H1 (cell line): ENCODE measurements at regions not wholly inside any gene's neighbourhood (a gene's known extent, or its start where the extent isn't known, plus 50 kb on each side); places are given as distances from the start of the nearest gene placed in this dataset.

Source experiments
- CTCF ChIA-PET: fragments of 300-600 bp; sonication (Branson Sonifier 250); formaldehyde crosslinking; loops from one replicate; lab custom pipeline; 2021; ENCODE audit not compliant: partially characterized antibody; lab: Charles Lee
- POLR2A ChIA-PET: fragments of 300-600 bp; sonication (Branson Sonifier 250); formaldehyde crosslinking; loops from one replicate; lab custom pipeline; 2021; ENCODE audit warnings: inconsistent platforms; ENCODE audit not compliant: partially characterized antibody; lab: Charles Lee
- DNase-seq, 2 experiments: peaks; one replicate each; pipeline versions ENCODE4 v3.0.0 to v3.0.0-alpha.2; 2010 to 2022; ENCODE audit warnings: low spot score in 2 of 2, low read depth in 1 of 2, mixed read lengths in 1 of 2
- FAIRE-seq: peaks from 2 replicates; lab custom pipeline; 2011; peaks lifted over from hg19 to GRCh38; lab: Jason Lieb, UNC
- H2AFZ ChIP-seq: 2 replicates; pipeline ENCODE4 v1.8.1; 2012; ENCODE audit warnings: low read length, inconsistent platforms
- H2AK5ac ChIP-seq: 2 replicates; pipeline ENCODE4 v1.6.1; 2013; ENCODE audit warnings: low read depth, low read length
- H2BK120ac ChIP-seq: replicated peaks from 2 replicates; pipeline ENCODE3; 2013; ENCODE audit warnings: low read depth, low read length, inconsistent platforms
- H2BK12ac ChIP-seq: 2 replicates; pipeline ENCODE4 v1.6.1; 2013; ENCODE audit warnings: low read depth, low read length
- H2BK15ac ChIP-seq: 2 replicates; pipeline ENCODE4 v1.6.1; 2013; ENCODE audit warnings: low read length
- H2BK20ac ChIP-seq: 2 replicates; pipeline ENCODE4 v1.6.1; 2013; ENCODE audit warnings: low read length
- H2BK5ac ChIP-seq: 2 replicates; pipeline ENCODE4 v1.6.1; 2013; ENCODE audit warnings: low read depth, low read length
- H3K14ac ChIP-seq: 2 replicates; pipeline ENCODE4 v1.6.1; 2013; ENCODE audit warnings: inconsistent platforms; ENCODE audit not compliant: insufficient read length
- H3K18ac ChIP-seq: 2 replicates; pipeline ENCODE4 v1.6.1; 2013; ENCODE audit warnings: low read length; ENCODE audit errors: extremely low read depth
- H3K23ac ChIP-seq: 2 replicates; pipeline ENCODE4 v1.6.1; 2013; ENCODE audit warnings: inconsistent platforms; ENCODE audit not compliant: insufficient read length
- H3K23me2 ChIP-seq: 2 replicates; pipeline ENCODE4 v1.6.1; 2013; ENCODE audit warnings: low read depth, low read length
- H3K27ac ChIP-seq: 2 replicates; pipeline ENCODE4 v1.6.1; 2011; ENCODE audit warnings: low read depth, low read length, inconsistent platforms
- H3K27me3 ChIP-seq, 4 experiments: replicated peaks in 1 of 4; 1 replicate in 1 of 4; 2 replicates in 3 of 4; pipeline versions ENCODE4 v1.6.1 to v1.8.1; 2011 to 2013; ENCODE audit warnings: low read length in 3 of 4, mild to moderate bottlenecking in 3 of 4, inconsistent platforms in 2 of 4, mixed read lengths in 2 of 4, moderate library complexity in 1 of 4; ENCODE audit not compliant: control insufficient read depth in 3 of 4, insufficient read depth in 3 of 4; ENCODE audit errors: extremely low read depth in 1 of 4
- H3K36me3 ChIP-seq, 4 experiments: 2 replicates each; pipeline versions ENCODE4 v1.6.1 to v1.8.1; 2011 to 2013; ENCODE audit warnings: mild to moderate bottlenecking in 4 of 4, low read length in 3 of 4, moderate library complexity in 2 of 4, control low read depth in 1 of 4, inconsistent platforms in 1 of 4; ENCODE audit not compliant: insufficient read depth in 4 of 4, control insufficient read depth in 2 of 4
- H3K4ac ChIP-seq: replicated peaks from 2 replicates; pipeline ENCODE3; 2013; ENCODE audit warnings: low read length, low read depth, mixed read lengths, inconsistent platforms; ENCODE audit not compliant: insufficient read length
- H3K4me1 ChIP-seq, 4 experiments: replicated peaks in 1 of 4; 1 replicate in 1 of 4; 2 replicates in 3 of 4; pipeline versions ENCODE4 v1.6.1 to v1.8.1; 2011 to 2013; ENCODE audit warnings: low read length in 3 of 4, inconsistent platforms in 2 of 4, mixed read lengths in 1 of 4; ENCODE audit not compliant: insufficient read depth in 4 of 4, control insufficient read depth in 3 of 4
- H3K4me2 ChIP-seq, 2 experiments: 2 replicates each; pipeline versions ENCODE4 v1.6.1 to v1.8.1; 2011 to 2013; ENCODE audit warnings: low read depth in 2 of 2, low read length in 2 of 2, control low read depth in 1 of 2, inconsistent platforms in 1 of 2, mild to moderate bottlenecking in 1 of 2; ENCODE audit not compliant: insufficient read depth in 1 of 2
- H3K4me3 ChIP-seq, 4 experiments: fragments of 200-600, 300-600 bp in 1 of 4; sonication (generic), shearing (Covaris generic), sonication (Bioruptor Twin) in 1 of 4; 2 replicates each; pipeline versions ENCODE4 v1.5.1 to v1.8.1; 2011 to 2016; ENCODE audit warnings: low read length in 4 of 4, low read depth in 3 of 4, control low read depth in 2 of 4, inconsistent platforms in 2 of 4, mild to moderate bottlenecking in 2 of 4, mixed read lengths in 1 of 4, moderate library complexity in 1 of 4; ENCODE audit not compliant: insufficient read depth in 2 of 4; ENCODE audit errors: extremely low read depth in 1 of 4
- H3K56ac ChIP-seq: replicated peaks from 2 replicates; pipeline ENCODE3; 2013; ENCODE audit warnings: low read depth, mild to moderate bottlenecking, mixed read lengths, low read length, inconsistent platforms; ENCODE audit not compliant: insufficient read length
- H3K79me1 ChIP-seq: 2 replicates; pipeline ENCODE4 v1.6.1; 2013; ENCODE audit warnings: low read depth, low read length, control low read depth
- H3K79me2 ChIP-seq, 2 experiments: 2 replicates each; pipeline versions ENCODE4 v1.6.1 to v1.8.1; 2012 to 2013; ENCODE audit warnings: low read length in 2 of 2, mild to moderate bottlenecking in 2 of 2, inconsistent platforms in 1 of 2; ENCODE audit not compliant: insufficient read depth in 2 of 2, control insufficient read depth in 1 of 2
- H3K9ac ChIP-seq, 4 experiments: replicated peaks in 1 of 4; 1 replicate in 1 of 4; 2 replicates in 3 of 4; pipeline versions ENCODE4 v1.6.1 to v1.8.1; 2011 to 2013; ENCODE audit warnings: low read depth in 3 of 4, low read length in 3 of 4, control low read depth in 2 of 4, mild to moderate bottlenecking in 2 of 4, moderate library complexity in 2 of 4, inconsistent platforms in 1 of 4; ENCODE audit errors: extremely low read depth in 1 of 4
- H3K9me3 ChIP-seq, 2 experiments: 2 replicates each; pipeline versions ENCODE4 v1.6.1 to v1.8.1; 2012 to 2013; ENCODE audit warnings: mild to moderate bottlenecking in 2 of 2, moderate library complexity in 2 of 2, control low read depth in 1 of 2, inconsistent platforms in 1 of 2, low read depth in 1 of 2, low read length in 1 of 2, mixed read lengths in 1 of 2; ENCODE audit not compliant: insufficient read depth in 2 of 2
- H4K20me1 ChIP-seq, 2 experiments: replicated peaks in 1 of 2; 2 replicates each; pipeline versions ENCODE3 to v1.8.1; 2011 to 2013; ENCODE audit warnings: inconsistent platforms in 2 of 2, low read length in 2 of 2, mild to moderate bottlenecking in 1 of 2; ENCODE audit not compliant: insufficient read depth in 2 of 2, control insufficient read depth in 1 of 2
- H4K5ac ChIP-seq: 2 replicates; pipeline ENCODE4 v1.6.1; 2013; ENCODE audit warnings: low read length, low read depth, mixed read lengths, inconsistent platforms; ENCODE audit not compliant: insufficient read length
- H4K8ac ChIP-seq: 2 replicates; pipeline ENCODE4 v1.8.0; 2013; ENCODE audit warnings: mild to moderate bottlenecking, moderate library complexity, low read length, inconsistent platforms; ENCODE audit not compliant: insufficient read depth; ENCODE audit errors: extremely low read depth
- H4K91ac ChIP-seq: replicated peaks from 2 replicates; pipeline ENCODE3; 2013; ENCODE audit warnings: low read length, mixed read lengths, inconsistent platforms; ENCODE audit not compliant: insufficient read length
- GABPA ChIP-seq: IDR thresholded peaks from 2 replicates; pipeline ENCODE4 v1.6.1; 2011; ENCODE audit warnings: mild to moderate bottlenecking, low read length, moderate library complexity, borderline replicate concordance; ENCODE audit not compliant: insufficient read depth
- JUN ChIP-seq: IDR thresholded peaks from 2 replicates; pipeline ENCODE4 v1.6.1; 2011; ENCODE audit warnings: low read depth, mild to moderate bottlenecking, improper control_type of control experiment, low read length
- JUND ChIP-seq: IDR thresholded peaks from 2 replicates; pipeline ENCODE4 v1.6.1; 2011; ENCODE audit warnings: mild to moderate bottlenecking, improper control_type of control experiment, low read length
- PHF8 ChIP-seq: fragments of 200-600 bp; sonication (generic); conservative IDR thresholded peaks from 2 replicates; pipeline ENCODE4 v1.7.1; 2012; ENCODE audit warnings: low read depth, mild to moderate bottlenecking, inconsistent platforms, low read length, moderate library complexity
- RFX5 ChIP-seq: IDR thresholded peaks from 2 replicates; pipeline ENCODE4 v1.6.1; 2011; ENCODE audit warnings: low read depth, low read length, improper control_type of control experiment, borderline replicate concordance
- RNF2 ChIP-seq: fragments of 200-900, 300-1000 bp; sonication (generic); IDR thresholded peaks from 2 replicates; pipeline ENCODE4 v1.7.1; 2016; ENCODE audit warnings: borderline replicate concordance, low read depth, mild to moderate bottlenecking, antibody characterized with exemption, low read length; ENCODE audit not compliant: poor library complexity, severe bottlenecking; ENCODE audit errors: missing control alignments
- SIRT6 ChIP-seq: IDR thresholded peaks from one replicate; pipeline ENCODE4 v1.7.1; 2012; ENCODE audit warnings: low read length, inconsistent platforms
- SIX5 ChIP-seq: IDR thresholded peaks from 2 replicates; pipeline ENCODE4 v1.6.1; 2011; ENCODE audit warnings: mild to moderate bottlenecking, low read depth, low read length
- SP2 ChIP-seq: IDR thresholded peaks from 2 replicates; pipeline ENCODE4 v1.6.1; 2012; ENCODE audit warnings: mild to moderate bottlenecking, low read length, inconsistent platforms
- SRF ChIP-seq: IDR thresholded peaks from 2 replicates; pipeline ENCODE4 v1.6.1; 2011; ENCODE audit warnings: mild to moderate bottlenecking, low read depth, low read length, moderate library complexity
- TAF7 ChIP-seq: optimal IDR thresholded peaks from 2 replicates; pipeline ENCODE3; 2011; ENCODE audit warnings: low read depth, mild to moderate bottlenecking, inconsistent platforms, low read length, moderate library complexity, borderline replicate concordance
- WGBS, 2 experiments: shearing (Covaris generic) in 1 of 2; methylation state at CpG; one replicate each; pipeline versions ENCODE4 v1.1.6 to v1.1.7; 2013 to 2015; ENCODE audit warnings: low lambda C conversion rate in 2 of 2, mixed read lengths in 2 of 2, inconsistent platforms in 1 of 2, low coverage in 1 of 2, missing lambda C conversion rate in 1 of 2; ENCODE audit not compliant: insufficient replicate concordance in 2 of 2, insufficient coverage in 1 of 2, insufficient read length in 1 of 2; ENCODE audit errors: extremely low coverage in 1 of 2, missing lambda C conversion rate in 1 of 2; 5-methylcytosine and 5-hydroxymethylcytosine counted together
- TF ChIP-seq, protein P1 (sequence below), 3 experiments: IDR thresholded peaks; 1 replicate in 2 of 3; 2 replicates in 1 of 3; pipeline versions ENCODE4 v1.5.1 to v1.6.1; 2011; ENCODE audit warnings: low read length in 3 of 3, mild to moderate bottlenecking in 3 of 3, inconsistent platforms in 2 of 3, low read depth in 1 of 3, moderate library complexity in 1 of 3; ENCODE audit not compliant: insufficient read depth in 1 of 3; ENCODE audit errors: control extremely low read depth in 1 of 3

DNA sequence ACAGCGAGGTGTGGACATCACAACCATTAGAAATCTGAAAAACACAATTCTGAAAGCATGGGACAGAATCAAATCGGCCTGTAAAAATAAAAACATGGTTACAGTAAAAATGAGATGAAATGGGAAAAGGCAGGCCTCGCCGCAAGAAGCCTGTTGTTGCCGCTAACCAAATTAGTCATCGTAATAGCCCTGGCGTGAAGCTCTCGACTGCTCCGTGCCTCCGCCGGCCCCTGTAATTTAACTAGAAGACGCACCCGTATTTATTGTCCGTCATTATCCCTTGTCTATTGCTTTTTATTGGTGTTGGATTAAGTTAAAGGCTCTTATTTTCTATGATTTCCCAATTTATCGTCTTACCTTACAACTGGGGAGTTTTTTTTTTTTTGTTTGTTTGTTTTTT is 334.6 kb upstream of the EEF2KMT start:
- H2BK20ac ChIP-seq = no peak overlapping the region
- no peaks in the 10 kb centered on the region for H4K20me1 ChIP-seq
- no peak for DNase-seq
- POLR2A ChIA-PET = no interaction called here
- H2AFZ ChIP-seq = no peak overlapping the region
- no peak overlapping the region for H3K18ac ChIP-seq
- no peaks in the 10 kb centered on the region for H3K79me1 ChIP-seq
- H3K4me1 ChIP-seq = peaks cover 3 to 12% (median 6%) of the 10 kb centered on the region in 4 experiments; a peak in 6 of 7 replicates
- H3K9ac ChIP-seq = no peak overlapping the region
- H2BK15ac ChIP-seq = no peak overlapping the region
- H2BK120ac ChIP-seq = no peak overlapping the region
- H3K4me2 ChIP-seq = no peak overlapping the region
- no peak overlapping the region for H3K56ac ChIP-seq
- no peaks in the 10 kb centered on the region for H3K23me2 ChIP-seq
- FAIRE-seq = no peak
- WGBS, 2 experiments = 93% methylated on average over 15 of the region's 15 CpGs; no CpG with 5 or more reads in 1 of the 2 experiments
- no peaks in the 10 kb centered on the region for H3K36me3 ChIP-seq
- no peak overlapping the region for H3K4me3 ChIP-seq
- no peak overlapping the region for H3K14ac ChIP-seq
- no peak overlapping the region for H4K5ac ChIP-seq
- H3K79me2 ChIP-seq = no peaks in the 10 kb centered on the region
- no peak overlapping the region for H3K27ac ChIP-seq
- CTCF ChIA-PET = interaction anchor here (0.9 to 4.5 kb wide), 4 partner anchors 13 to 58 kb away, joined by 3 to 29 read pairs (median 4); no protein-coding TSS in a partner anchor
- no peak overlapping the region for H2BK5ac ChIP-seq
- H4K8ac ChIP-seq = no peak overlapping the region
- H4K91ac ChIP-seq = no peak overlapping the region
- no peak overlapping the region for H2BK12ac ChIP-seq
- H3K4ac ChIP-seq = no peak overlapping the region
- H3K23ac ChIP-seq = no peak overlapping the region
- H3K27me3 ChIP-seq = 0 out of 7 replicates have a peak, but pooled peaks cover 0 to 2% (median 0%) of the 10 kb centered on the region in 4 experiments
- no peak overlapping the region for H2AK5ac ChIP-seq
- H3K9me3 ChIP-seq = no peaks in the 10 kb centered on the region
- TF ChIP-seq SIRT6 (no peak), JUND (no peak), RFX5 (no peak), SRF (no peak), PHF8 (no peak), TAF7 (no peak), RNF2 (no peak), JUN (no peak), GABPA (no peak), SIX5 (no peak), SP2 (no peak)
- TF ChIP-seq, protein P1, sequence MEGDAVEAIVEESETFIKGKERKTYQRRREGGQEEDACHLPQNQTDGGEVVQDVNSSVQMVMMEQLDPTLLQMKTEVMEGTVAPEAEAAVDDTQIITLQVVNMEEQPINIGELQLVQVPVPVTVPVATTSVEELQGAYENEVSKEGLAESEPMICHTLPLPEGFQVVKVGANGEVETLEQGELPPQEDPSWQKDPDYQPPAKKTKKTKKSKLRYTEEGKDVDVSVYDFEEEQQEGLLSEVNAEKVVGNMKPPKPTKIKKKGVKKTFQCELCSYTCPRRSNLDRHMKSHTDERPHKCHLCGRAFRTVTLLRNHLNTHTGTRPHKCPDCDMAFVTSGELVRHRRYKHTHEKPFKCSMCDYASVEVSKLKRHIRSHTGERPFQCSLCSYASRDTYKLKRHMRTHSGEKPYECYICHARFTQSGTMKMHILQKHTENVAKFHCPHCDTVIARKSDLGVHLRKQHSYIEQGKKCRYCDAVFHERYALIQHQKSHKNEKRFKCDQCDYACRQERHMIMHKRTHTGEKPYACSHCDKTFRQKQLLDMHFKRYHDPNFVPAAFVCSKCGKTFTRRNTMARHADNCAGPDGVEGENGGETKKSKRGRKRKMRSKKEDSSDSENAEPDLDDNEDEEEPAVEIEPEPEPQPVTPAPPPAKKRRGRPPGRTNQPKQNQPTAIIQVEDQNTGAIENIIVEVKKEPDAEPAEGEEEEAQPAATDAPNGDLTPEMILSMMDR (IDR thresholded peaks at IDR 0.05; ENCODE audit: control extremely low read depth in 1 of 3, insufficient read depth in 1 of 3, low read depth in 1 of 3, low read length in 3 of 3) = no peak
